SJCRH30 (cell line): ENCODE measurements at regions not wholly inside any gene's neighbourhood (a gene's known extent, or its start where the extent isn't known, plus 50 kb on each side); places are given as distances from the start of the nearest gene placed in this dataset.

Source experiments
- DNase-seq, 2 experiments: peaks; one replicate each; pipeline ENCODE4 v3.0.0-alpha.2; 2015 to 2020
- H3K27ac ChIP-seq: fragments of 250-450 bp; sonication (Bioruptor Pico); 2 replicates; pipeline ENCODE4 v1.5.1; 2020; ENCODE audit warnings: mild to moderate bottlenecking, moderate library complexity
- H3K27me3 ChIP-seq: fragments of 250-450 bp; sonication (Bioruptor Pico); 2 replicates; pipeline ENCODE4 v1.5.1; 2020; ENCODE audit warnings: mild to moderate bottlenecking, moderate library complexity
- H3K36me3 ChIP-seq: fragments of 250-450 bp; sonication (Bioruptor Pico); 2 replicates; pipeline ENCODE4 v1.5.1; 2020; ENCODE audit warnings: mild to moderate bottlenecking, moderate library complexity
- H3K4me1 ChIP-seq: fragments of 250-450 bp; sonication (Bioruptor Pico); 2 replicates; pipeline ENCODE4 v1.5.1; 2020; ENCODE audit warnings: mild to moderate bottlenecking, moderate library complexity
- H3K4me3 ChIP-seq: fragments of 250-450 bp; sonication (Bioruptor Pico); 2 replicates; pipeline ENCODE4 v1.5.1; 2020; ENCODE audit warnings: mild to moderate bottlenecking, moderate library complexity
- H3K9me3 ChIP-seq: fragments of 250-450 bp; sonication (Bioruptor Pico); replicated peaks from 2 replicates; pipeline ENCODE4 v1.5.1; 2020; ENCODE audit warnings: mild to moderate bottlenecking, moderate library complexity

DNA sequence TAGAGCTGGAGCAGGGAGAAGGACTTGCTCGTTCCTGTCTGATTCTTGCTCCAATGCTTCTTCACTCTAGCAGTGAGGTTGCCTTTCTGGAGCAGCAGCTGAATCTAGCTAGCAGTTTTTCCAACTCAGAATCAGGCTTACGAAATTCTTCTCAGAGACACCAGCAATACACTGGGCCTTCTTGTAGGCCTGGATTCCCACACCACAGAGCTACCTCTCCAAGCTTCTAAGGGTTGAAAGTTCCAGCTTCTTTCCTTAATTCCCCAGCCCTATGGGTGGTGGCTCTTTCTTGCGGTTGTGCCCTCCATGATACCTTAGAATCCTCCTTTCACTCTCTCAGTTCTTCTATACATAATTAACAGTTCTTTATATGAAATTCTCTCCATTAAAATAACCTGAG is 586.6 kb downstream of the INHBA start:
- Histone ChIP-seq H3K36me3 (no peaks in the 10 kb centered on the region), H3K4me1 (no peaks in the 10 kb centered on the region), H3K4me3 (no peak overlapping the region), H3K27ac (no peak overlapping the region), H3K27me3 (no peaks in the 10 kb centered on the region), H3K9me3 (no peaks in the 10 kb centered on the region)
- no peak for DNase-seq

DNA sequence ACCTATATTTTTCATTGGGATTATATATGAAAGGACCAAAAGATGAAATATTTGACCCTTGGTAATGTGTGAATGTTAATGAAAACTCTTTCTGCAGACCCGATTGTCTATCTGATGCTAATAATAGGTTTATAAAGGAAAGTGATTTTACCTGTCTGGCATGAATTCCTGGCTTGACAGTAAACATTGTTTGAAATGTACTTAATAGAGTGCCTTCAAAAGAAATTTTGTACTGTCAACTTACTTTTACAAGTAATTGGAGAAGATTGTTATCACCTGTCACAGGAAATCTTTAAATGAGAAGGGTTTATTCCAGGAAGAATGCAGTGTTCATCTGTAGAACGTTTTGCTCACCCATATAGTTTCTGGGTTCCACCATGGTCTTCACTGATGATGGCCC is 588.2 kb downstream of the INHBA start:
- Histone ChIP-seq H3K36me3 (no peaks in the 10 kb centered on the region), H3K27me3 (no peaks in the 10 kb centered on the region), H3K27ac (no peak overlapping the region), H3K4me1 (no peaks in the 10 kb centered on the region), H3K9me3 (no peaks in the 10 kb centered on the region), H3K4me3 (no peak overlapping the region)
- DNase-seq, result no peak

DNA sequence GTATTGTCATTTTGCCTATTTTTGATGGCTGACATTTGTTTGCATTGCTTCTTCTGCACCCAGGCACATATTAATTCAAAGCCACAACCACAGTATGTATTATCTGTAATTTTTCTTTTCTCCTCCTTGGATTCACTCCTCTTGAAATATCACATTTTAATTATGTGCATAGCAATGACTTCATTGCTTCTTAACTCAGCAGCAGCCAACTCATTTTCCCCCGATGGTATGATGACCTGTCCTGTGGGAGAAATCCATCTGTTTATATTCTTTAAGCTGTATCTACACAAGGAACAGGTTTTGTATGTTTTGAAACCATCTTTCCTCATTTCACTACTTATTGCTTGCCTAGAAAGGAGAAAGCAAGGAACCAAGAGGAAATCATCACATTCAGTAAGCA is 588.8 kb downstream of the INHBA start:
- Histone ChIP-seq H3K27ac (no peak overlapping the region), H3K4me3 (no peak overlapping the region), H3K27me3 (no peaks in the 10 kb centered on the region), H3K9me3 (no peaks in the 10 kb centered on the region), H3K4me1 (no peaks in the 10 kb centered on the region), H3K36me3 (no peaks in the 10 kb centered on the region)
- DNase-seq, result no peak

DNA sequence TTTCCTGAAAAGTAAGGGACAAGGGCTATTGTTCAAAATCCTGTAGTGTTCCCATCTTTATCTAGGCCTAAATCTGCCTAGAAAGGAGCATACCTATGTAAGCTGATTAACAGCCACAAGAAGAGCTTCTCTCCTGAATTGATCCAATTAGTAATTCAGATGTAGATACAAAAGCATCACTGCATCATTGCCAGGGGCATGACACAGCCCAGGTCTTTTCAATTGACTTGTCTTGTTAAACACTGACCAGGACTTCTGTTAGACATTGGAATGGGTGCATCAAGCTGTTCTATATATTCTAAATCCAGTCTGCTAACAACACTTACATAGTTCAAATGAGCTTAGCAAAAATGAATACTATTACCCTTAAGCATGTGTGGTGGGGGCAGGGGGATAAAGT is 589.2 kb downstream of the INHBA start:
- no peak for DNase-seq
- H3K27me3 ChIP-seq, result no peaks in the 10 kb centered on the region
- no peaks in the 10 kb centered on the region for H3K9me3 ChIP-seq
- H3K4me1 ChIP-seq, result no peaks in the 10 kb centered on the region
- H3K27ac ChIP-seq, result no peak overlapping the region
- no peak overlapping the region for H3K4me3 ChIP-seq
- no peaks in the 10 kb centered on the region for H3K36me3 ChIP-seq

DNA sequence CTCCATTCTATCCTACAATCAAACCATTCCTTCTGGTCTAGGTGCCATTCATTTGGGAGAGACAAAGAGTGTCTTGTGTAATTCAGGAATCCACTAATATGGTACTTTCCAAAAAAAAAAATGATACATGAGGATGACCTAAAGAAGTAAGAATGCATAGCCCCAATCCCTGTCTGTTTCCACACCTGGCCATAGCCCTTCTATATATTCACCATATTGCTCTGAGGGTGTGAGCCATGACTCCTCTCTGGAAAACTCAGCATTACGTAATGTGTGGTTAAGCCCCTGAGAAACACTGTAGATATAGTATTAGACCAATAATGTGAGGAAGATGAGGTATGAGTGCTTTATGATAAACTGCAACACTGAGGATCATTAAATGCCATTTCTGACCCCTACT is 592.7 kb downstream of the INHBA start:
- no peak overlapping the region for H3K27ac ChIP-seq
- no peak overlapping the region for H3K4me3 ChIP-seq
- H3K9me3 ChIP-seq, result no peaks in the 10 kb centered on the region
- no peaks in the 10 kb centered on the region for H3K36me3 ChIP-seq
- no peaks in the 10 kb centered on the region for H3K27me3 ChIP-seq
- no peak for DNase-seq
- no peaks in the 10 kb centered on the region for H3K4me1 ChIP-seq

DNA sequence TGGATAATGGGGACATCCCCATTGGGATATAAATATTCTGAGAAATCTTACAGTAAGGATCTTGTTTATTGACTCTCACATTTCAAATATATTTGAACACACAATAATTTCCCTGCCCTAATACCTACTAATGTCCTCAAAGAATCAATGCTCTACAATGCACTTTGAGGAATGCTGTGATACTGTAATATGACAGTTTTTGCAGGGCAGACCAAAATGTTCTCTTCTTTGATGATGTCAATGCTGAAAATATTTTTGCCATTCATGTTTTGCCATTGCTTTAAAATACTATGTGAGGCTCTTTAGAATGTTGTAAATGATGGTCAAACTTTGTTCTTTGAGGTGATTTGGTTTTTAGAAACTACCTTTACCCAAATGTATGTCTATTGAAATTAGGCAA is 594.1 kb downstream of the INHBA start:
- Histone ChIP-seq H3K9me3 (no peaks in the 10 kb centered on the region), H3K4me1 (no peaks in the 10 kb centered on the region), H3K27me3 (no peaks in the 10 kb centered on the region), H3K4me3 (no peak overlapping the region), H3K36me3 (no peaks in the 10 kb centered on the region), H3K27ac (no peak overlapping the region)
- no peak for DNase-seq

DNA sequence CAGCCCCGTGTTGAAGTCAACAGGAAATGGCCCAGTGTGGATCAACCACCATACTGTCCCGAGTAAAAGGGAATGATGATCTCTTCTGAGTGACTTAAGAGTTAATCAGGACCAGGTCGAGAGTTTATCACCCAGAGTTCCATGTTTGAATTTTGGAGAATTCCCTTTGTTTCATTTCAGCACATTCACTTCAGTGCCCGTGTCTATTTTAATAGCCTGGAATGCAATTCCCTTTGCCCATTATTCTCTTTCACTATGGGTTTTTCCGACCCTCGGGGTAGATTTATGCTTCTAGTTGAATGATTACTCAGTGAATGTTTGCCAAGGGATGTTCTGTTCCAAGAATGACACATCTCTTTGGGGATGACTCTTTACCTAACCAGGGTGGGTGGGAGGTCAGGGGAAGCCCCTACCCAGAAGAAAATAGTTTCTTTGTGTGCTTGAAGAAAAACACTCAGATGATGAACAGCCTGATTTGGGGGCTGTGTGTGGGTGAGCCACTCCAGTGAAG is 594.9 kb downstream of the INHBA start:
- H3K36me3 ChIP-seq, result no peaks in the 10 kb centered on the region
- H3K27ac ChIP-seq, result no peak overlapping the region
- H3K4me1 ChIP-seq, result no peaks in the 10 kb centered on the region
- H3K9me3 ChIP-seq, result no peaks in the 10 kb centered on the region
- H3K27me3 ChIP-seq, result no peaks in the 10 kb centered on the region
- H3K4me3 ChIP-seq, result no peak overlapping the region
- DNase-seq, result no peak

DNA sequence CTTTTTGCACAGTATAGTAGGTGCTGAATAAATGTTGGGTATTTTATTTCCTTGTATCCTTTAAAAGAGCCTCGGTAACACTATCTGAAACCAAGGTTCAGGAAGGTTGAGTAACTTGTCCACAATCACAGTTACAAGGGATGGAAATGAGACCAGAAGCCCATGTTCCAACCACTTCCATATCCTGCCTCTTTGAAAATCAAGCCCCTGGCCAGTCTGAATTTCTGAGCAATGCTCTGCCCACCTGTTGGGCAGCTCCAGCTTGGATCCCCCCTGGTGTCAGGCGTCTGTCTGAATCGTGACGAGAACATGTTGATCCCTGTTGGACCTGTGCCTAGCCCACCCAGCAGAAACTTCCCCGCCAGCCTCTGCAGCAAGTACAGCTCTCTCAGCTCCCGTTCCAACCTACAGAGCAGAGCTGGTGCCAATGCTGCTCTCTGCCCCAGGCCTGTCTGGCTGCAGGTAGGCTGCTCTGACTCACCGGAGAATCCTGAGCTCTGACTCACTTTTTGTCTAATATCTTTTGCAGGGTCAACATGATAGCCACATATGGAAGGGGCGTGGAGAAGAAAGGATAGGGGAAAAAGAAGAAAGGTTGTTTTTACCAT is 595.5 kb downstream of the INHBA start:
- Histone ChIP-seq H3K27ac (no peak overlapping the region), H3K9me3 (no peaks in the 10 kb centered on the region), H3K4me1 (no peaks in the 10 kb centered on the region), H3K4me3 (no peak overlapping the region), H3K27me3 (no peaks in the 10 kb centered on the region), H3K36me3 (no peaks in the 10 kb centered on the region)
- DNase-seq, result peak; percentile 8 to 19

DNA sequence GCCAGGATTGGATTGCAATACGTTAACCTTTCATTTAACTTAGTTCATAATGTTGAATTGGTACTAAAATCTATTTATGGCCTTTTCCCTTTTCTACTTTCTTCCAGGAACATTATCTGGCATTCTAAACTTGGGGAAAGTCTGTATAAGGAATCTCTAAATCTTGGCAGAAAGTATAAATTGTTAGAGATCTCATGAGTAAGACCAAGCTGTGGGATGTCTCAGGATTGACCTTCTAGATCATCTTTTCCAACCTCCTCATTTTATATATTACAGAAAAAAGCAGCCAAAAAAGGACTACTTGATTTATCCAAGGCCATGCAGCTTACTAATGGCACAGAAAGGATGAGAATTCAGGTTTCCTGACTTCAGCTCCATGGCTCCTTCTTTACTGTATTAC is 598.3 kb downstream of the INHBA start:
- no peak overlapping the region for H3K4me3 ChIP-seq
- no peaks in the 10 kb centered on the region for H3K4me1 ChIP-seq
- H3K27me3 ChIP-seq, result no peaks in the 10 kb centered on the region
- no peak for DNase-seq
- no peak overlapping the region for H3K27ac ChIP-seq
- H3K36me3 ChIP-seq, result no peaks in the 10 kb centered on the region
- H3K9me3 ChIP-seq, result no peaks in the 10 kb centered on the region

DNA sequence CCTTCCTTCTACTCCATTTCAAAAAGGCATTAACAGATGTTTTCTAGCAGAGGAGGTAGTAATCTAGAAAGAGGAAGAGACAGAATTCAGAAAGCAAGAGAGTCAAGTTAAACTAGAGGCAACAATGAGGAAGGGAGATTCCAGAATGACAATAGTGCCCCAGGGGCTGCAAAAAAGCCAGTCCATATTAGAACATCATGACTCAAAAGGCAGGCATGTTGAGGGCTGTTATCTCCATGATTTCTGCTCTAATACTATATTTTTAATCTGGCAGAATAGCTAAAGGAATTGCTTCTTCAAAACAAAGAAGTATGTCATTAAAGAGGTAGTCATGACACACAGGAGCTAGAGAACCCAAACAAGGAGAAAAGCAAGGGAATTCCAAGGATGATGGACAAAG is 599.6 kb downstream of the INHBA start:
- DNase-seq, result no peak
- H3K27ac ChIP-seq, result no peak overlapping the region
- H3K9me3 ChIP-seq, result no peaks in the 10 kb centered on the region

DNA sequence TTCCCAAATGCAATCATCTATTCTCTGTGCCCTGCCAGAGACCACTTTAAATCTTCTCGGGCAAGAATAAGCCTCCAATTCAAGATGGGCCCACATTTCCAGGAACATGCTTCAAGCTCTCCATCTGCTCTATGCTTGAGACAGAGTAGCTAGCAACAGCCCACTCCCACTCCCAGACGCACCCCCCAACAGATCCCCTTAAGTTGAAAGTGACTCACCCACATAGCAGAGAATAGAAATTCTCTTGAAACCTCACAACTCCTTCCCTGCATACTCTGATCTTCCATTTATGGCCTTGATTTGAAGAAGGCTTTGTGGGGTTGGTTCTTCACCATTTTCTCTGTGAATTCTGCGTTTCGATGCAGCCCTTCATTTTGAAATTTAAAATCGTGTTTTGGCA is 604.0 kb downstream of the INHBA start:
- Histone ChIP-seq H3K36me3 (no peaks in the 10 kb centered on the region), H3K4me3 (no peak overlapping the region), H3K27ac (no peak overlapping the region), H3K4me1 (no peaks in the 10 kb centered on the region), H3K9me3 (no peaks in the 10 kb centered on the region), H3K27me3 (no peaks in the 10 kb centered on the region)
- DNase-seq, result no peak

More for the DNA sequence above, 599.6 kb downstream of the INHBA start:
- H3K36me3 ChIP-seq, result no peaks in the 10 kb centered on the region
- no peaks in the 10 kb centered on the region for H3K27me3 ChIP-seq
- H3K4me3 ChIP-seq, result no peak overlapping the region
- no peaks in the 10 kb centered on the region for H3K4me1 ChIP-seq

DNA sequence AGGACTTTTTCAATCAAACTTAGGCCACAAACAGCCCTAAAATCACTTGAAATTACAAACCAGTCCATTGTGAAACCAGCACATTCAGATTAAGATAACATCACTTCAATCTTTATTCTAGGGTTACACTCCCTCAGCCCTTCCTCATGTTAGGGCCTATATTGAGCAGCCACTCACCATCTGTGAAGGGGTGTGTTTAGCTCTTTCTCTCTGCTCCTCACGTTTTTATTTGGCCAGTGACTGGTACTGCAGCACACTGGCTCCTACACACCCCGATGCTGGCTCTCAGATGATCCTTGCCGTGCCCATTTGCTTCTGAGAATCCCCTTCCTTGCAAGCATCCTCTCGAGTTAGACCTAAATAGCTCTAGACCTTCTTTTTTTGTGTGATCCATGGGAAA is 604.5 kb downstream of the INHBA start:
- H3K27me3 ChIP-seq, result no peaks in the 10 kb centered on the region
- H3K4me1 ChIP-seq, result no peaks in the 10 kb centered on the region
- H3K4me3 ChIP-seq, result no peak overlapping the region
- no peak for DNase-seq
- H3K27ac ChIP-seq, result no peak overlapping the region
- no peaks in the 10 kb centered on the region for H3K36me3 ChIP-seq
- H3K9me3 ChIP-seq, result no peaks in the 10 kb centered on the region

DNA sequence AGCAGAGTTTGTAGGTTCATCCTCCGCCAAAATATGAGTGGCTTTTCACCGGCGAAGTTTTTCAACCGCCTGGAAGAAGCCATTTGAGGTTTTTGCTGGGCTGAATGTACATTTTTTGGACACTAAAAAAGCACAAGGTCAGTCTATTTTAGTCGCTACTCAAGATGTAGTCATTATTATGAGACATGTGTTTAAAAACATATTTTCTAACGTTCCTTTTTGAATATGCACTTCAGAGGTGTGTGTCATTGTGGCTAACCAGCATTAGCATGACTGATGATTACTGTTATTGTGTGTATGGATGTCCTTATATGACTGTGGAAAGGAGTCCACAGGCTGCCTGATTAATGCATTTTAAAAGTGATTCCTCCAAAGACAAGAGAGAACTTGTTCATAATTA is 605.4 kb downstream of the INHBA start:
- no peak overlapping the region for H3K27ac ChIP-seq
- no peak for DNase-seq
- no peaks in the 10 kb centered on the region for H3K4me1 ChIP-seq
- no peaks in the 10 kb centered on the region for H3K27me3 ChIP-seq
- H3K9me3 ChIP-seq, result no peaks in the 10 kb centered on the region
- no peak overlapping the region for H3K4me3 ChIP-seq
- H3K36me3 ChIP-seq, result no peaks in the 10 kb centered on the region

DNA sequence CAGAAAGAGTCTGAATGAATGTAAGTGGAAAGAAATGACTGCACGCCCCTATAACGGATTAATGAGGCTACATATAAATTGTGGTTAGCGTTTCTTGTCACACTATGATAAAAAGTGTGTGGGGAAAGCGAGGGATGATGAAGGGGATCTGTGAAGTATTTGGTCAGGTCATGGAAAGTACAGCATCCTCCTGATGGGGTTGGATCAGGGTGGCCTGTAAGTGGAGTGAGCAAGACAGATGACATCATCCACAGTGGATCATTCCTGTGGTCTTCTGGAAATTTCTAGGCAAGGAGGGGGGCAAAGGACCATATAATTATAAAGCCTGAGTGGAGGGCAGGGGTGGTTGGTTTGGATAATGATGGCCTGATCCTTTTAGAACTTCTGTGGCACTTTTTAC is 606.0 kb downstream of the INHBA start:
- no peaks in the 10 kb centered on the region for H3K9me3 ChIP-seq
- peak; percentile 5 to 11 for DNase-seq
- H3K27me3 ChIP-seq, result no peaks in the 10 kb centered on the region
- H3K4me1 ChIP-seq, result no peaks in the 10 kb centered on the region
- no peak overlapping the region for H3K27ac ChIP-seq
- H3K36me3 ChIP-seq, result no peaks in the 10 kb centered on the region
- H3K4me3 ChIP-seq, result no peak overlapping the region

DNA sequence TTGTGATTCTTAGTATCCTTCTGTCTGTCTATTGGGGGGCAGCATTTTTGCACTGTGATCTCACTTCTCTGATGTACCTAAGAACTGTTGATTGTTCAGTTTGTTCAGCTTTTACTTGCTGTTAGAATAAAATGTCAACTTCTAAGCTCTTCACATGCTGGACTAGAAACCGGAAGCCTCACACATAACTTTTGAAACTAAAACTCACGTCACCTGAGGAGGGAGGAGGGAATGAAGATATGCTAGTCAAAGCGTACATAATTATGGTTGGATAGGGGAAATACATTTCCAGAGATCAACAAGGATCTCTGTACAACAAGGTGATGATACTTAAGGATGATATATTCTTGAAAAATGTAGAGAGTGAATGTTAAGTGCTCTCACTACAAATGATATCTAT is 609.7 kb downstream of the INHBA start:
- H3K4me1 ChIP-seq, result no peaks in the 10 kb centered on the region
- no peaks in the 10 kb centered on the region for H3K27me3 ChIP-seq
- H3K9me3 ChIP-seq, result no peaks in the 10 kb centered on the region
- no peaks in the 10 kb centered on the region for H3K36me3 ChIP-seq
- DNase-seq, result no peak
- no peak overlapping the region for H3K4me3 ChIP-seq
- no peak overlapping the region for H3K27ac ChIP-seq

DNA sequence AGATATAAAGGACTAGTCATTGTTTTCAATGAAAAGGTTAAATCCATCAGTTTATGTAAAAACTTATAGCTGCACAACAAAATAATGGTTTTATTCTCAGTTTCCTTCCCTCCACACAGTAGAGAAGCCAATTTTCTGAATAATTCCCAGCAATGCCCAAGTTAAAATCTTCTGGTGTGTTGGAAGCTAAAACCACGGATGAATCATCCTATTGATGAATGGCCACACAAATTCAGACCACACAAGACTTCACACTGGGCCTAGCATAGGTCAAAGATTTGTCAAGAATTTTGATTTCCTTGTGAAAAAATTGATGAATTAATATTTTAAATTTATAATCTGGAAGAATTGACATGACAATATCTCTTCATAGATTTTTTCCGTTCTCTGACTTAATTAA is 617.6 kb downstream of the INHBA start:
- Histone ChIP-seq H3K9me3 (no peaks in the 10 kb centered on the region), H3K36me3 (no peaks in the 10 kb centered on the region), H3K4me1 (no peaks in the 10 kb centered on the region), H3K4me3 (no peak overlapping the region), H3K27me3 (no peaks in the 10 kb centered on the region), H3K27ac (no peak overlapping the region)
- peak in 1 of 2 experiments; percentile 7 for DNase-seq
